Stimulated activated effector memory CD8-positive, alpha-beta T cell treated with anti-CD3 and anti-CD28 coated beads, Interleukin-12 subunit alpha, Interleukin-12 subunit beta, amount 100 ng/mL, for 72 hours (primary cell): ENCODE measurements at regions not wholly inside any gene's neighbourhood (a gene's known extent, or its start where the extent isn't known, plus 50 kb on each side); places are given as distances from the start of the nearest gene placed in this dataset.

Source experiments
- ATAC-seq: fragments of 150-1000 bp; cut with Tn5 transposase; 2 replicates; pipeline ENCODE4 v1.10.0; 2021
- DNase-seq, 2 donors: peaks; one replicate each; pipeline ENCODE4 v3.0.0; 2021 to 2022; ENCODE audit warnings: low spot score in 2 of 2
- H3K27ac Mint-ChIP-seq: one replicate; pipeline ENCODE4 v1.8.0; 2022; ENCODE audit warnings: mild to moderate bottlenecking, mixed read lengths
- H3K36me3 Mint-ChIP-seq: one replicate; pipeline ENCODE4 v1.8.0; 2022; ENCODE audit warnings: mild to moderate bottlenecking, mixed read lengths
- H3K4me1 Mint-ChIP-seq: one replicate; pipeline ENCODE4 v1.8.0; 2022; ENCODE audit warnings: mixed read lengths
- H3K4me3 Mint-ChIP-seq: one replicate; pipeline ENCODE4 v1.8.0; 2022; ENCODE audit warnings: mild to moderate bottlenecking, mixed read lengths
- H3K9me3 Mint-ChIP-seq: one replicate; pipeline ENCODE4 v1.8.0; 2022; ENCODE audit warnings: mixed read lengths

DNA sequence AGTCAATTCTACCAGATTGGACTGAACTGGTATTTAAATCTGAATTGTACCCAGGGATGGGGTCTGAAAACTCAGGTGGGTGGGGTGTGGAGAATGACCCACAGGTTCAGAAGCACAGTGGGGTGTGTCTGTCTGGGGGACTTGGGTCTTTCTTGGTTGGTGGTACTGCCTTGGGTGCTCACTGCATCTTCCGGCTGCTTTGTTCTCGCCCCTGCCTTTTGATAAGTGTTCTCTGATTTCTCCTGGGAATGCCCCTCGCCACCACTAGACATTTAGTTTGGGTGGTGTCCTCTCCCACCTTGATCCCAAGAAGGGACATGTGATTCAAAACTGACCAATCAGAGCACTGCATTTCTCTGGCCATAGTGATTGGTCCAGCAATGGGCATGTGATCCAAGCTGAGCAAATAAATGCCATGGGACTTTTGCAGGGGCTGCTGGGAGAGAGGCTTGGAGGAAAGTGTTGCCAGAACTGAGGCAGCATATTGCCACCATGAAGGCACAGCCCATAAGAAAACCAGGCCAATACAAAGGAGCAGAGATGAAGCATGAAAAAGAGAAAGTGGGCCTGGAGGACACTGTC lies 270.5 kb downstream of the NPHP4 start:
- Mint-ChIP-seq H3K27ac (no peak overlapping the region), H3K36me3 (no peaks in the 10 kb centered on the region)

DNA sequence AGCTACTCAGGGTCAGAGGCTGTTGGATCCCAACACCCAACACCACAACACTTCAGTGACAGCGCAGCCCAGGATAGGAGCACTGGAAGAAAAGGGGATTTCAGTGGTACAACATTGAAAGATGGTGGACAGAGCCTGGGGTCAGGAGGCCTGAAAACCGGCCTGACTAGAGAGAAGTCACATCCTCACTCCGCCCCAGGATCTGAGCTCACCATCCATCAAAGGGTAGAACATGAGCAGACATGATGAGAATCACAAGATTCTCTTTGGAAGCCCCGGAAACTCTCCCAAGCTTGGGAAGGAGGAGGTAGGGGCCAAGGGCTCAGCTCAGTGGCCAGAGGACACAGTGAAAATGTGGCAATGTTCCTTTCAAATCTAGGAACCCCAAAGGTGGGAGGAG lies 271.3 kb downstream of the NPHP4 start:
- no peaks in the 10 kb centered on the region for H3K4me1 Mint-ChIP-seq
- no peak overlapping the region for H3K27ac Mint-ChIP-seq
- no peaks in the 10 kb centered on the region for H3K9me3 Mint-ChIP-seq
- DNase-seq (no peak), ATAC-seq (no peak)
- H3K36me3 Mint-ChIP-seq, result no peaks in the 10 kb centered on the region
- H3K4me3 Mint-ChIP-seq, result no peak overlapping the region

More for the DNA sequence above, 270.5 kb downstream of the NPHP4 start:
- no peak for ATAC-seq
- DNase-seq, result no peak
- Mint-ChIP-seq H3K9me3 (no peaks in the 10 kb centered on the region), H3K4me1 (no peaks in the 10 kb centered on the region), H3K4me3 (no peak overlapping the region)

DNA sequence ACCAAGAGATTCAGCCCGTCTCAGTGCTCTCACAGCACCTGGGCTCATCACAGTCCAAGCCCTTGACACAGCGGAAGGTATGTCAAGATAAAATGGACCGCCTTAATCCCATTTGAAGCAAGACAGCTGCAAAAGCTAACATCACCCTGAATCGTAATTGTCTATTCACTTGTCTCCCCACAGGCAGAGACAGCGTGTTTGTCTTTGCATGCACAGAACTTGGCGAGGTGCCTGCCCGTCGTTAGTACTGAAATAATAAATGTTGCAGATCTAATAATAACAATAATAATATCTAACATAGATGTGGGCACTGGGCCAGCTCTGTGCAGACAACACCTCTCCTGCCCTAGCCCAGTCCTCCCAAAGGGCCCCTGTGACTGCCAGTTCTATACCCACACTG lies 271.7 kb downstream of the NPHP4 start:
- DNase-seq (no peak), ATAC-seq (no peak)
- Mint-ChIP-seq H3K4me3 (no peak overlapping the region), H3K27ac (no peak overlapping the region), H3K36me3 (no peaks in the 10 kb centered on the region), H3K4me1 (no peaks in the 10 kb centered on the region), H3K9me3 (no peaks in the 10 kb centered on the region)

DNA sequence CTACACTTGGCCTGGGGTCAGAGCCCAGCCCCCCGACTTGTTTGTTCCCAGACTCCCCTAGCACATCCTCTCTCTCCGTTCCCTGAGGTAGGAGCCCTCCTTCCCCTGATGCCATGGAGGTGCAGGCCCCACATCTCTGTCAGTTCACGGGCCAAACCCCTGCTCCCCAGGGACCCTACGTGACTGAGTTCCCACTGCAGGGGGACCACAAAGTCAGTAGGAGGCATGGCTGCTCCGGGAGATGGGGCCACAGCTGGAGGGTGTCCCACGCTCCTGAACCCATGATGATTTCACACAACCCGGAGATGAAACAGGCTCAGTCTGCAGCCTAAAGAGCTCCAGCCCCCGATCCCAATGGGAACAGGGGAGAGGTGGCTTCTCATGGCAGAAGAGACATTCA lies 272.2 kb downstream of the NPHP4 start:
- H3K9me3 Mint-ChIP-seq, result no peaks in the 10 kb centered on the region
- no peaks in the 10 kb centered on the region for H3K4me1 Mint-ChIP-seq
- no peak overlapping the region for H3K4me3 Mint-ChIP-seq
- no peak overlapping the region for H3K27ac Mint-ChIP-seq
- DNase-seq, result no peak
- ATAC-seq, result no peak
- no peaks in the 10 kb centered on the region for H3K36me3 Mint-ChIP-seq

DNA sequence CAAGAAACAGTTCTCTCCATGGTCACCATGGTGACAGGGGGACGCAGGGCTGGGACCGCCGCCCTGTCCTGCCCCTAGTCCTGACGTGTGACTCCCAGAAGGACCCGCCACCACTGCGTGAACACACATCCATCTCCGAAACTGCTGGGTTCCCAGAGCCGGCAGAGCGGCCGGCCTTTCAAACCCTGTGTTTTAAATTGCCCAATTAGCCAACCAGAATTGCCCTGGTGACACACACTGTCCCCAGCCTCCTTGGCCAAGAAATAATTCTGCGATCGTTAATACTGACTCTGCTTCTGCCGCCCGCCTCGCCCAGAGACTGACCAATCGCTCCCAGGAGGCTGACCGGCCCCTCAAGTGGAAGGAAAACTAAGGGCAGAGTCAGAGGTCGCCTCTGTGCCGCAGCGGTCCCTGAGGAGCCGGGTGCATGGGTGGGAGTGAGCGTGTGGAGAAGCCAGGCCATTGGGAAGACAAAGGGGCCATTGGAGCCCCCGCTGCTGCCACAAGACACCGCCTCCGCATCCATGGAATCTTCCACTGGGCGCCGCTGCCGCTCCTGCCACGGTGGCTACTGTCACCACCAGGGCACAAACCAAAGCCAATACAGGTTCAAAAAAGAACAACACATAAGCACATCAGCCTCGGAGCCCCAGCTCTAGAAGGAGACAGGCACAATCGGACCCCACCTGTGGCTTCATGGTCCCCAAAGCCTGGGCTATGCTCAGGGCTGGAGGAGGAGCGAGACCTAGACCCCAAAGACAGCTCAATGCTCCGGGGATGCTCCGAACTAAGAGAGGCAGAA lies 273.2 kb downstream of the NPHP4 start:
- ATAC-seq (no peak), DNase-seq (no peak)
- Mint-ChIP-seq H3K4me3 (no peak overlapping the region), H3K27ac (no peak overlapping the region), H3K36me3 (no peaks in the 10 kb centered on the region), H3K9me3 (no peaks in the 10 kb centered on the region), H3K4me1 (no peaks in the 10 kb centered on the region)

DNA sequence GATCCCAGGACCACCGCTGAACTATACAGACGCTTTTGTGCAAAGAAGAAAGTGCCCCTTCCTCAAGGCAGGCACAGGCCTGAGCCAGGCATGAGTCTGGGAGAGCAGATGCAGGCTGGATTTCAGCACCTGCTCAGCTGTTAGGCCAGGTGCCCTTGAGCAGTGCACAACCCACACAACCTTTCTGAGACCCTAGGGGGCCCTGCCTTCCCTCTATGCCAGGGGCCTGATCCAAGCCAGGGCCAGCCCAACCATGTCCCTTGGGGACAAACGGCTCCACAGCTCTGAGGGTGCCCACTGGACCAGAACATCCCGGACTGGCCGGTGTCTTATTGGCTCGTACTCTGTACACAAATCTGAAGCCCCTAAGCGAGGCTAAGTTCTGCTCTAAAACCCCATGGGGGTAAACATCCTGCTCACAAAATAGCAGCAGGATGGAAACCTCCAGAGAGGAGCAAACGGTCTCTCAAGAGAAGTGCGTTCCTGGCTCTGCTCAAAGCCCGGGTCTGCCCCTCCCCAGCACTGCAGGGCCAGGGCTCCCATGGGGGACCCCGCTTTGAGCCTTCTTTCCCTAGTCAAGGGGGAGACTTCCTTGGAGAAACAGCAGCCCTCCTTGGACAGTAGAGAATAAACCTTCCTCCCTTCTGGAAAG lies 275.1 kb downstream of the NPHP4 start:
- Mint-ChIP-seq H3K4me3 (no peak overlapping the region), H3K36me3 (no peaks in the 10 kb centered on the region), H3K9me3 (no peaks in the 10 kb centered on the region), H3K4me1 (no peaks in the 10 kb centered on the region), H3K27ac (no peak overlapping the region)
- no peak for ATAC-seq
- no peak for DNase-seq

DNA sequence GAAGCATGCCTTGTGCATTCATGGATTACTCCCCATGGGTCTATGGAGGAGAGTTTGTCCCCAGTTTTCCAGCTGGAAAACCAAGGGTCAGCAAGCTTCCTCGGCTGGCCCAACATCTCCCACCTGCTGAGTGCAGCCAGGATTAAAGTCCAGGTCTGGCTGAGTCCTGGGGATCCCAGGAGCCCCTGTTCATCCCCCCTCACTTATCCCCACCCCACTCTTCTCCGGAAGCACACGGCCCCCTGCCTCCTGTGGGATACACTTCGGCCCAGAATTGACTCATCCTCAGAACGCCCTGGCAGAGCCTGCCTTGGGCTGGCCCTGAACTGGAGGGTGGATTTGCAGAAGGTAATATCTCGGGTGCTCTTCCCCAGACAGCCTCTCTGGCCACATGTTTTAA lies 276.1 kb downstream of the NPHP4 start:
- Mint-ChIP-seq H3K36me3 (no peaks in the 10 kb centered on the region), H3K4me1 (no peaks in the 10 kb centered on the region), H3K9me3 (no peaks in the 10 kb centered on the region), H3K27ac (no peak overlapping the region), H3K4me3 (no peak overlapping the region)
- DNase-seq (no peak), ATAC-seq (no peak)

DNA sequence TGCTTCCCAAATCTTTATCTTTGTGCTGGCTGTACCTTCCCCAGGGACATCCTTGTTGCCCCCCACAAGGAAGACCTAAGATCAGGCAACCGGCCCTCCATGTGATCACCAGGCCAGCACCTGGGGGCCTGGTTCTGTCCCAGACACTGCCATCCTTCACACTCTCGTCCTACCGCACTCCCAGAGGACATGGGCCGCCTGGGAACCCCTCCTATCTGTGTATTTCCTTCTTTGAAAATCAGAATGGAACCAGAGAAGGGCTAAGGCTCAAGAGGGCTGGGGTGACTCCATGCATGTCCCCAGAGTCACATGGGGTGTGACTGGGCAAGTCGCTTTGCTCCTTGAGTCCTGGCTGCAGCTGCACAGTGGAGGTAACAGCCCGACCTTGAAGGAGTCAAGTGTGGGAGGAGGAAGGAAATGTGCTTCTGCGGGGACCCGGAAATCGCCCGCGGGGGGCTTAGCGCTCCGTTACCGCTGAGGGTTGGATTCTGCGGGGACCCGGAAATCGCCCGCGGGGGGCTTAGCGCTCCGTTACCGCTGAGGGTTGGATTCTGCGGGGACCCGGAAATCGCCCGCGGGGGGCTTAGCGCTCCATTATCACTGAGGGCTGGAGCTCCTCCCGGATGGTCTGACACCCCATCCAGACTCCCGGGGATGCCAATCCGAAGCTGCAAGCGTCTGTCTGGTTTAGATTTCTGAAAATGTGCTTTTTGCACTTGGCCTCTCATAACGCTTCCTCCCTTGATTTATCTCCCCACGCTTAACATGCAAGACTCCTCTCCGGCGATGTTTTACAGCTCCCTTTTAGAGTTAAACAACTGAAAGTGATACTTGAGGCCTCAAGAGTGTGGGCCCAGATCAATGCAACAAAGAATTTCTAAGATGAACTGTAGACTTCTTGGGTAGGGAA lies 278.9 kb downstream of the NPHP4 start:
- DNase-seq (no peak), ATAC-seq (no peak)
- Mint-ChIP-seq H3K4me3 (no peak overlapping the region), H3K27ac (no peak overlapping the region), H3K36me3 (no peaks in the 10 kb centered on the region), H3K9me3 (no peaks in the 10 kb centered on the region), H3K4me1 (no peaks in the 10 kb centered on the region)

DNA sequence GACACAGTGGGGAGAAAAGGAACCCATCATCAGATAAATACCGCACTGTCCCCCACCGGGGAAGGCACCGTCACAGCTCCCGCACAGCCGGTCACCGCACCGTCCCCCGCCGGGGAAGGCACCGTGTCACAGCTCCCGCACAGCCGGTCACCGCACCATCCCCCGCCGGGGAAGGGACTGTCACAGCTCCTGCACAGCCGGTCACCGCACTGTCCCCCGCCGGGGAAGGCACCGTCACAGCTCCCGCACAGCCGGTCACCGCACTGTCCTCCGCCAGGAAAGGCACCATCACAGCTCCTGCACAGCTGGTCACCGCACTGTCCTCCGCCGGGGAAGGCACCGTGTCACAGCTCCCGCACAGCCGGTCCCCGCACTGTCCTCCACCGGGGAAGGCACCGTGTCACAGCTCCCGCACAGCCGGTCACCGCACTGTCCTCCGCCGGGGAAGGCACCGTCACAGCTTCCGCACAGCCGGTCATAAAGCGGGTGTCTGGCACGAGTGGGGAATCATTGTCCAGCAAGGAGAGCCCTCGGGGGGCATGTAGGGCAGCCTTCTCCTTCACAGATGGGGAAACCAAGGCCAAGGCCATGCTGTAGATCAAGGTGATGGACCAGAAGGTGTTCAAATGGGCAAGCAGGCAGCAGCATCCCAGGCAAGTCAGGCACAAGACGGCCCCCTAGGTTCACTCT lies 280.1 kb downstream of the NPHP4 start:
- Mint-ChIP-seq H3K27ac (no peak overlapping the region), H3K36me3 (no peaks in the 10 kb centered on the region), H3K9me3 (no peaks in the 10 kb centered on the region), H3K4me1 (no peaks in the 10 kb centered on the region), H3K4me3 (no peak overlapping the region)
- DNase-seq, result no peak
- no peak for ATAC-seq

DNA sequence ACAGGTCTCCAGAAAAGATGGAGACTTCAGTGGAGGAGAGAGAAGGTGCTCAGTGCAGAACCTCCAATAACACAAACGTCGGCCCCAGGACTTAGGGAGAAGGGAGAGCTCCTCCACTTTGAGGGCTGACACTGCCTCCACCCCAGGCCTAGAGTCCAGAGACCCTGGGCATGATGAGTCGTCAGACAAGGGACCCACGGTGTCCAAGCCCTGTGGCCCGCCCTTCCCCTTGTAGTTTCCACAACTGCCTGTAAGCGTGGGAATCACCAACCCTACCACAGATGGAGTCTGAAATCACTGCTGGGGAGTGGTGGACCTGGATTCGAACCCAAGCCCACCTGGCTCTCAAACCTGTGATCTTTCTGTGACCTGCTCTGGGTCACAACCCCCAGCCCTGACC lies 281.1 kb downstream of the NPHP4 start:
- DNase-seq (no peak), ATAC-seq (no peak)
- Mint-ChIP-seq H3K27ac (no peak overlapping the region), H3K9me3 (no peaks in the 10 kb centered on the region), H3K4me1 (no peaks in the 10 kb centered on the region), H3K4me3 (no peak overlapping the region), H3K36me3 (no peaks in the 10 kb centered on the region)

DNA sequence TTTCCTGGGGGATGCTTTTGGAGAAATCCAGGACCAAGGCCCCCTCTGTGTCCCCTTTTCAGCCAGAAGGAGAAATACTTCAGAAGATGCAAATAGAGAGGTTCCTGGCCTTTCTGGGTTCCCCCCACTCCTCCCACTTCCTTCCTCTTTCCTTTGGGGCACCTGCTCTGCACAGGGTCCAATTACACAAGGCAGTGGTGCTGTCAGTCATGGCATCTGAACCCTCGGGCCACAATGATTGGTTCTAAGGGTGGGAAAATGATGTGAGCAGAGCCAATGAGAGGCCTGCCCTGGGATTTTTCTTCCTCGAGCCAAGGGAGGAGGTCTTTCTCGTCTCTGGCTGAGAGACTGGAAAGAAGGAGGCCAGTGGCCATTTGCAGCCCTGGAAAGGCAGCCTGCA lies 282.2 kb downstream of the NPHP4 start:
- no peak for ATAC-seq
- Mint-ChIP-seq H3K4me1 (no peaks in the 10 kb centered on the region), H3K27ac (no peak overlapping the region), H3K4me3 (no peak overlapping the region), H3K36me3 (no peaks in the 10 kb centered on the region), H3K9me3 (no peaks in the 10 kb centered on the region)
- DNase-seq, result no peak

DNA sequence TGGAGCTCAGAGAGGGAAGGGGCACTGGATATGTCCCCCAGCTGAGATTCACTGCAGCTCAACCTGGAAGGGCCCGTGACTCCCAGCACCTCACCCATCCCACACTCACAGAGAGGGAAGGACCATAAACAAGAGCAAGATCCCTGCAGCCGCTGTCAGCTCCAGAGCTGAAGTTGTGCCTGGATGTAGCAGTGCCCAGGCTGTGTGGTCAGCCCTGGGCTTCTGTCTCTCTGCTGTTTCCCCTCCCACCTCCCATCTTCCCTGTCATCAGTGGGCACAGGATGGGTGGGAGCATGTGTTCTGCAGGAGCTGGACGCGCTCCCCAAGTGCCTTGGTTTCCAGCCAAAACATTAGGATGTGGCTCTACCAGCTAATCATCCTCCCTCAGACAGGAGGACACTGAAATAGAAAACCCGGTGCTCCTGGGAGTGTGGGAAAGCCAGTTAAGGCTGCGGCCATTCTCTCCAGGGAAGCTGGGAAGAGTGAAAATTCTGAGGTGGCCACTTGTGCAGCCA lies 282.7 kb downstream of the NPHP4 start:
- no peaks in the 10 kb centered on the region for H3K9me3 Mint-ChIP-seq
- no peak overlapping the region for H3K4me3 Mint-ChIP-seq
- no peaks in the 10 kb centered on the region for H3K4me1 Mint-ChIP-seq
- DNase-seq, result no peak
- ATAC-seq, result no peak
- no peak overlapping the region for H3K27ac Mint-ChIP-seq
- no peaks in the 10 kb centered on the region for H3K36me3 Mint-ChIP-seq

DNA sequence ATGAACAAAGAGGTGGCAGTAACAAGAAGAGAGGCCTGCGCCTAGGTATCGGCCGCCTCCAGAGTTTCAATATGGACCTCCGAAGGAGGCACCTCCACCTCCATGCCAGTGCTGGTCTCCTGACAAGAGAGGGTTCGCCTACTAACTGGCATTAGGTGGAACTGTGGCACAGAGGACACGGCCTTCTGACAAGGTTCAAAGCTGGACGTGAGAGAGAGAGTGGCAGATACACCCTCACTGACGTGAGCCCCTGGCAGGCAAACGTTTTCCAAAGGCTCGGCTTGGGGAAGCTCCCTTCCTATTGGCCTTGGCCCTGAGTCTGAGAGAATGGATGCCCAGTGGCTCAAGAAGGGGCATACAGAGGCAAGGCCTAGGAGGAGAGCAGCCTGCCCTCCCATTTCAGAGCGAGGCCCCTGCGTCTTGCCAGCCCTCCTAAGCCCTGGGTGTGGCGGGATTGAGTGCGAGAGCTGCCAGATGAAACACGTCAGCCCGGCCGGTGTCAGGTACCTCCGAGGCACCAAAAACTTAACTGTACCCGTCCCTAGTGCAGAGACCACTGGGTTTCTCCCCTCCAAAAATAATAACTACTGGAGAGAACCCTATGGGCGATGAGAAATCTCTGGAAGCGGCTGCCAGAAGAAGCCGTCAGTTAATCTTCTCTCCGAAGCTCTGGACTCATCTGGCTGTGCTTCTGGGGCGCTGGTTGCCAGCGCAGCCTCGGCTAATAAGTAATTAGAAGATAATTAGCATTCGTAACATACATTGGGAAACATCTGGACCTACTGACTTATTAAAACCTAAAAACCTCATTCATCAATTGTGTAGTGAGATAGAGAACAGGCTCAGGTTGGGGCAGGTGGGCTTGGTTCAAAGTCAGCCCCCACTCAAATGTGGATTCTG lies 283.6 kb downstream of the NPHP4 start:
- Mint-ChIP-seq H3K36me3 (no peaks in the 10 kb centered on the region), H3K4me3 (no peak overlapping the region), H3K4me1 (no peaks in the 10 kb centered on the region), H3K9me3 (no peaks in the 10 kb centered on the region), H3K27ac (no peak overlapping the region)
- no peak for DNase-seq
- ATAC-seq, result no peak
